ENCODE measurements at regions not wholly inside any gene's neighbourhood (a gene's known extent, or its start where the extent isn't known, plus 50 kb on each side); places are given as distances from the start of the nearest gene placed in this dataset.

- DNase-seq (ENCODE audit: low spot score) = no peak
These were observed 320.9 kb downstream of the TFEC start for GRCh38 chr7:115709664-115710063.

GRCh38 chr7:115708013-115708341 is 322.6 kb downstream of the TFEC start:
- no peak for DNase-seq (ENCODE audit: low spot score)

- peak; percentile 37 for DNase-seq (ENCODE audit: low spot score)
These were observed 323.1 kb downstream of the TFEC start for GRCh38 chr7:115707258-115708012.

GRCh38 chr7:115704884-115705283 is 325.7 kb downstream of the TFEC start:
- no peak for DNase-seq (ENCODE audit: low spot score)

- DNase-seq (ENCODE audit: low spot score) = no peak
These were observed 329.4 kb downstream of the TFEC start for GRCh38 chr7:115701141-115701540.

- DNase-seq (ENCODE audit: low spot score) = no peak
These were observed 336.1 kb downstream of the TFEC start for GRCh38 chr7:115694424-115694823.

- DNase-seq (ENCODE audit: low spot score) = no peak
These were observed 336.8 kb downstream of the TFEC start for GRCh38 chr7:115693779-115694178.

- DNase-seq (ENCODE audit: low spot score) = no peak
These were observed 340.6 kb downstream of the TFEC start for GRCh38 chr7:115689941-115690340.

GRCh38 chr7:115683093-115683492 is 347.5 kb downstream of the TFEC start:
- DNase-seq (ENCODE audit: low spot score) = no peak

GRCh38 chr7:115682507-115682906 is 348.1 kb downstream of the TFEC start:
- no peak for DNase-seq (ENCODE audit: low spot score)

- no peak for DNase-seq (ENCODE audit: low spot score)
These were observed 349.6 kb downstream of the TFEC start for GRCh38 chr7:115680921-115681320.

- peak; percentile 69 for DNase-seq (ENCODE audit: low spot score)
These were observed 350.6 kb downstream of the TFEC start for GRCh38 chr7:115679976-115680375.

GRCh38 chr7:115679423-115679822 is 351.1 kb downstream of the TFEC start:
- DNase-seq (ENCODE audit: low spot score) = no peak

GRCh38 chr7:115678086-115678982 is 352.2 kb downstream of the TFEC start:
- DNase-seq (ENCODE audit: low spot score) = no peak

GRCh38 chr7:115676707-115677106 is 353.9 kb downstream of the TFEC start:
- no peak for DNase-seq (ENCODE audit: low spot score)

GRCh38 chr7:115676080-115676479 is 354.5 kb downstream of the TFEC start:
- no peak for DNase-seq (ENCODE audit: low spot score)

GRCh38 chr7:115674467-115675024 is 356.0 kb downstream of the TFEC start:
- no peak for DNase-seq (ENCODE audit: low spot score)

- DNase-seq (ENCODE audit: low spot score) = no peak
These were observed 358.5 kb downstream of the TFEC start for GRCh38 chr7:115672024-115672423.

GRCh38 chr7:115662676-115663075 is 367.9 kb downstream of the TFEC start:
- DNase-seq (ENCODE audit: low spot score) = no peak

GRCh38 chr7:115662120-115662519 is 368.4 kb downstream of the TFEC start:
- no peak for DNase-seq (ENCODE audit: low spot score)

- no peak for DNase-seq (ENCODE audit: low spot score)
These were observed 372.3 kb downstream of the TFEC start for GRCh38 chr7:115658223-115658622.

- no peak for DNase-seq (ENCODE audit: low spot score)
These were observed 376.0 kb downstream of the TFEC start for GRCh38 chr7:115654384-115655214.

Data from NAMALWA (cell line).